ENCODE measurements at regions not wholly inside any gene's neighbourhood (a gene's known extent, or its start where the extent isn't known, plus 50 kb on each side); places are given as distances from the start of the nearest gene placed in this dataset.

DNA sequence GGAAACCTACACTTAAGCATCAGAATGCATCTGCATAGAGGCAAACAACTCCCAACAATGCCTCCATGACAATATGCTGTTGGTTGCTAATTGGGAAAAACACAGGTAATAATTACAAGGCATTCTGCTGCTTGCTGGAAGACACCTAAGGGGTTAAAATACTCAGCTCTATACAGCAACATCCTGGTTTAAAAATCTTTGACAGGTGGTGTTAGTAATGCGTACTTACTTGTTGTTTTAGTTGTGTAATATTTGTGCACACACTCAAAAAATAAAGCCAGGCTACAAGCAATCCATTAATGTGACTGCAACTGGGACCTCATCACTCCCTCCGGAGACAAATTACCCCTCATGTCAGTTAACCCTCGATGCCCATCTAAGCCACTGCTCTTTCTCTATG is 126.3 kb upstream of the ELL2 start:
- no peaks in the 10 kb centered on the region for H3K9me3 ChIP-seq (ENCODE audit: control insufficient read depth in 1 of 2, insufficient read depth in 1 of 2, low read depth in 1 of 2, low read length in 2 of 2)
- ChIA-PET RAD21 (ENCODE audit: low non-redundant PET in 1 of 2, low total read pairs in 2 of 2, uncharacterized antibody in 2 of 2, unreplicated experiment in 2 of 2) (no interaction called here), POLR2A (no interaction called here), CTCF (no interaction called here)
- no TSS peak for BruUV-seq (replicated peaks)
- no peaks in the 10 kb centered on the region for H4K20me1 ChIP-seq (ENCODE audit: insufficient read depth)
- H3K4me1 ChIP-seq (ENCODE audit: control insufficient read depth in 1 of 2, insufficient read depth in 2 of 2, low read length in 2 of 2) = no peaks in the 10 kb centered on the region
- H3K27ac ChIP-seq (ENCODE audit: low read depth, low read length) = no peak overlapping the region
- no peaks in the 10 kb centered on the region for H3K36me3 ChIP-seq (ENCODE audit: control insufficient read depth in 1 of 2, insufficient read depth in 2 of 2, low read length in 2 of 2)
- intact Hi-C loops (cut with micrococcal nuclease) = no loop called here
- no peak overlapping the region for H3K4me2 ChIP-seq (ENCODE audit: low read length)
- DNase-seq (ENCODE audit: low read depth, low spot score) = no peak
- H3K79me2 ChIP-seq (ENCODE audit: insufficient read depth, low read length) = no peaks in the 10 kb centered on the region
- H3K4me3 ChIP-seq (replicated peaks in 1 of 2; ENCODE audit: low read depth in 1 of 2, low read length in 2 of 2) = no peak overlapping the region
- TF ChIP-seq SRF (IDR thresholded peaks at IDR 0.05; ENCODE audit: low read depth) (no peak), CEBPB (IDR thresholded peaks at IDR 0.05; ENCODE audit: low read depth) (no peak)
- H3K9ac ChIP-seq (ENCODE audit: low read length) = no peak overlapping the region
- H3K27me3 ChIP-seq (ENCODE audit: insufficient read depth, low read length) = no peaks in the 10 kb centered on the region
- no peak for ATAC-seq
- no peaks in the 10 kb centered on the region for H3K9me2 ChIP-seq (ENCODE audit: insufficient read depth)
- H2AFZ ChIP-seq (ENCODE audit: low read depth, low read length, poor library complexity, severe bottlenecking) = no peak overlapping the region

- Histone ChIP-seq H3K27ac (ENCODE audit: low read depth, low read length) (no peak overlapping the region), H3K79me2 (ENCODE audit: insufficient read depth, low read length) (no peaks in the 10 kb centered on the region), H3K36me3 (ENCODE audit: control insufficient read depth in 1 of 2, insufficient read depth in 2 of 2, low read length in 2 of 2) (no peaks in the 10 kb centered on the region), H2AFZ (ENCODE audit: low read depth, low read length, poor library complexity, severe bottlenecking) (peak overlapping the region; percentile 43), H3K4me1 (ENCODE audit: control insufficient read depth in 1 of 2, insufficient read depth in 2 of 2, low read length in 2 of 2) (peaks cover 0 to 15% of the 10 kb centered on the region in 2 experiments; a peak in 2 of 4 replicates), H4K20me1 (ENCODE audit: insufficient read depth) (no peaks in the 10 kb centered on the region), H3K4me2 (ENCODE audit: low read length) (no peak overlapping the region), H3K9me2 (ENCODE audit: insufficient read depth) (no peaks in the 10 kb centered on the region), H3K9ac (ENCODE audit: low read length) (no peak overlapping the region), H3K4me3 (replicated peaks in 1 of 2; ENCODE audit: low read depth in 1 of 2, low read length in 2 of 2) (no peak overlapping the region), H3K9me3 (ENCODE audit: control insufficient read depth in 1 of 2, insufficient read depth in 1 of 2, low read depth in 1 of 2, low read length in 2 of 2) (no peaks in the 10 kb centered on the region), H3K27me3 (ENCODE audit: insufficient read depth, low read length) (no peaks in the 10 kb centered on the region)
- POLR2A ChIA-PET = no interaction called here
- TF ChIP-seq ATF3 (IDR thresholded peaks at IDR 0.05) (no peak), REST (IDR thresholded peaks at IDR 0.05; ENCODE audit: low read depth) (no peak), CEBPB (IDR thresholded peaks at IDR 0.05; ENCODE audit: low read depth) (peak; percentile 35; the same call in 1 of the 2 replicates), POLR2A (IDR thresholded peaks at IDR 0.05; ENCODE audit: borderline replicate concordance, extremely low read depth, insufficient read depth, insufficient read length) (no peak), EGR1 (IDR thresholded peaks at IDR 0.05; ENCODE audit: low read depth) (no peak), ZFX (IDR thresholded peaks at IDR 0.05) (no peak)
- TF ChIP-seq, protein P1, sequence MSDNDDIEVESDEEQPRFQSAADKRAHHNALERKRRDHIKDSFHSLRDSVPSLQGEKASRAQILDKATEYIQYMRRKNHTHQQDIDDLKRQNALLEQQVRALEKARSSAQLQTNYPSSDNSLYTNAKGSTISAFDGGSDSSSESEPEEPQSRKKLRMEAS (IDR thresholded peaks at IDR 0.05) = no peak
- no peak for DNase-seq (ENCODE audit: low read depth, low spot score)
- no peak for ATAC-seq
- intact Hi-C loops (cut with micrococcal nuclease) = no loop called here
- RAD21 ChIA-PET (ENCODE audit: low non-redundant PET in 1 of 2, low total read pairs in 2 of 2, uncharacterized antibody in 2 of 2, unreplicated experiment in 2 of 2) = no interaction called here
- BruUV-seq (replicated peaks) = no TSS peak
- CTCF ChIA-PET = no interaction called here
Observed at GRCh38 chr5:96084874-96085506, 123.3 kb upstream of the ELL2 start.

Measured in HCT116 (cell line).